Thyroid gland (tissue), 4 donors: ENCODE measurements at regions not wholly inside any gene's neighbourhood (a gene's known extent, or its start where the extent isn't known, plus 50 kb on each side); places are given as distances from the start of the nearest gene placed in this dataset.

Experiments used
- POLR2A ChIP-seq, 2 donors: fragments of 450-650 bp; IDR thresholded peaks; one replicate each; pipeline ENCODE4 v1.6.1; 2017; ENCODE audit warnings: antibody characterized with exemption in 2 of 2, mild to moderate bottlenecking in 2 of 2, moderate library complexity in 1 of 2
- TF ChIP-seq, protein P1 (sequence below), 6 experiments: fragments of 200-600 bp in 3 of 6; fragments of 450-650 bp in 3 of 6; sonication (generic) in 3 of 6; IDR thresholded peaks; one replicate each; pipeline ENCODE4 v1.5.1; 2016 to 2019; ENCODE audit warnings: antibody characterized with exemption in 6 of 6, mild to moderate bottlenecking in 2 of 6, inconsistent platforms in 1 of 6, moderate library complexity in 1 of 6

DNA sequence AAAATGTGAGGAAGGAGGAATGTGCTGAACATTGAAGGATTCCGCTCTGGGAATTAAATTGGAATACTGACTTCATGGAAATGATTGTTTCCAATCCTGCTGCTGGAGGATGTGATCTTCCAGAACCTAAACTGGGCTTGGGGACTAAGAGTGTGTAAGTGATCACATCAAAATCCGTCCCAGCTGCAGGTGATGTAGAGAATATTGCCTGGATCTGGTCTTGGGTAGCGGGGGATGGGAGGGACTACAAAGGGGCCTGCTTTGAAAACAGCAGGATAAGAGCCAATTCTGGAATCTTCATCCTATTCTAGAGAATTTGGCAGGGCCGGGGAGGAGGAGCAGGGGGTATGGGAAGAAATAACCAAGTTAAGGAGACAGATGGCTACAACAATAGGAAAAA, 552.2 kb upstream of the FZD8 start:
- TF ChIP-seq, protein P1, sequence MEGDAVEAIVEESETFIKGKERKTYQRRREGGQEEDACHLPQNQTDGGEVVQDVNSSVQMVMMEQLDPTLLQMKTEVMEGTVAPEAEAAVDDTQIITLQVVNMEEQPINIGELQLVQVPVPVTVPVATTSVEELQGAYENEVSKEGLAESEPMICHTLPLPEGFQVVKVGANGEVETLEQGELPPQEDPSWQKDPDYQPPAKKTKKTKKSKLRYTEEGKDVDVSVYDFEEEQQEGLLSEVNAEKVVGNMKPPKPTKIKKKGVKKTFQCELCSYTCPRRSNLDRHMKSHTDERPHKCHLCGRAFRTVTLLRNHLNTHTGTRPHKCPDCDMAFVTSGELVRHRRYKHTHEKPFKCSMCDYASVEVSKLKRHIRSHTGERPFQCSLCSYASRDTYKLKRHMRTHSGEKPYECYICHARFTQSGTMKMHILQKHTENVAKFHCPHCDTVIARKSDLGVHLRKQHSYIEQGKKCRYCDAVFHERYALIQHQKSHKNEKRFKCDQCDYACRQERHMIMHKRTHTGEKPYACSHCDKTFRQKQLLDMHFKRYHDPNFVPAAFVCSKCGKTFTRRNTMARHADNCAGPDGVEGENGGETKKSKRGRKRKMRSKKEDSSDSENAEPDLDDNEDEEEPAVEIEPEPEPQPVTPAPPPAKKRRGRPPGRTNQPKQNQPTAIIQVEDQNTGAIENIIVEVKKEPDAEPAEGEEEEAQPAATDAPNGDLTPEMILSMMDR (IDR thresholded peaks at IDR 0.05) = no peak
- no peak for TF ChIP-seq POLR2A (IDR thresholded peaks at IDR 0.05)
